HepG2 (cell line): ENCODE measurements at regions not wholly inside any gene's neighbourhood (a gene's known extent, or its start where the extent isn't known, plus 50 kb on each side); places are given as distances from the start of the nearest gene placed in this dataset.

ENCODE experiments used
- IRF2 ChIP-seq: IDR thresholded peaks from 2 replicates; pipeline ENCODE4 v1.6.1; 2018; ENCODE audit warnings: missing genetic modification reagents, missing compliant biosample characterization
- KAT7 ChIP-seq: IDR thresholded peaks from 2 replicates; pipeline ENCODE4 v1.6.1; 2018; ENCODE audit warnings: borderline replicate concordance, missing compliant biosample characterization
- MYC ChIP-seq: sonication (generic); formaldehyde crosslinking; IDR thresholded peaks from 2 replicates; pipeline ENCODE4 v1.9.0; 2021; ENCODE audit warnings: missing genetic modification reagents, borderline replicate concordance
- NR3C1 ChIP-seq: sonication (generic); formaldehyde crosslinking; IDR thresholded peaks from 2 replicates; pipeline ENCODE4 v1.4.0; 2020; ENCODE audit warnings: missing genetic modification reagents
- PATZ1 ChIP-seq: sonication (generic); formaldehyde crosslinking; IDR thresholded peaks from 2 replicates; pipeline ENCODE4 v1.4.0; 2020; ENCODE audit warnings: missing genetic modification reagents
- PCBP2 ChIP-seq: fragments of 200-400 bp; formaldehyde crosslinking; optimal IDR thresholded peaks from 2 replicates; pipeline ENCODE3; 2018; ENCODE audit warnings: low read length, low read depth; ENCODE audit not compliant: poor library complexity, severe bottlenecking
- REPIN1 ChIP-seq: sonication (generic); formaldehyde crosslinking; IDR thresholded peaks from 2 replicates; pipeline ENCODE4 v1.8.0; 2022; ENCODE audit warnings: missing genetic modification reagents, low read depth, mild to moderate bottlenecking, borderline replicate concordance
- SP4 ChIP-seq: sonication (generic); formaldehyde crosslinking; IDR thresholded peaks from 2 replicates; pipeline ENCODE4 v1.8.1; 2023; ENCODE audit warnings: mild to moderate bottlenecking, missing genetic modification reagents
- TF ChIP-seq, protein P1 (sequence below): sonication (generic); formaldehyde crosslinking; IDR thresholded peaks from 2 replicates; pipeline ENCODE4 v1.5.0; 2020; ENCODE audit warnings: mild to moderate bottlenecking, missing genetic modification reagents, moderate library complexity
- TF ChIP-seq, protein P2 (sequence below), 2 experiments: IDR thresholded peaks; 2 replicates each; pipeline ENCODE4 v1.6.1; 2011 to 2012; ENCODE audit warnings: low read length in 2 of 2, borderline replicate concordance in 1 of 2, low read depth in 1 of 2, mild to moderate bottlenecking in 1 of 2, moderate library complexity in 1 of 2
- TF ChIP-seq, protein P3 (sequence below): sonication (generic); formaldehyde crosslinking; IDR thresholded peaks from 2 replicates; pipeline ENCODE4 v1.8.0; 2022; ENCODE audit warnings: missing genetic modification reagents, mild to moderate bottlenecking, moderate library complexity, borderline replicate concordance

DNA sequence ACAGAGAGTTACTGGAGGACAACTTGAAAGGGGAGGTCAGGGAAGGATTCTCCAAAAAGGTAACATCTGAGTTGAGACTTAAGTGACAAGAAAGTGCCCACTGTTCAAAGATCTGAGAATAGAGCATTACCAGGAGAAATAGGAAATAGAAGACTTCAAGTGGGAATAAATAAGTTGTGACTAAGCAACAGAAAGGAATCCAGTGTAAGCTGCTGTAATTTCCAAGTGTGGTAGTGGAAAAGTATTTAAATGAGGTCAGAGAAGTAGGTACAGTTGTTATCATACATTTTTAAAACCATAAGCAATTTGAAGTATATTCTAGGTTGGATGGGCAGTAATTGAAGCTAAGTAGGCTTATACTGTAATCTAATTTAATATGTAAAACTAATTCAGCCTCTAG, 211.9 kb downstream of the FBXO8 start:
- TF ChIP-seq, protein P1, sequence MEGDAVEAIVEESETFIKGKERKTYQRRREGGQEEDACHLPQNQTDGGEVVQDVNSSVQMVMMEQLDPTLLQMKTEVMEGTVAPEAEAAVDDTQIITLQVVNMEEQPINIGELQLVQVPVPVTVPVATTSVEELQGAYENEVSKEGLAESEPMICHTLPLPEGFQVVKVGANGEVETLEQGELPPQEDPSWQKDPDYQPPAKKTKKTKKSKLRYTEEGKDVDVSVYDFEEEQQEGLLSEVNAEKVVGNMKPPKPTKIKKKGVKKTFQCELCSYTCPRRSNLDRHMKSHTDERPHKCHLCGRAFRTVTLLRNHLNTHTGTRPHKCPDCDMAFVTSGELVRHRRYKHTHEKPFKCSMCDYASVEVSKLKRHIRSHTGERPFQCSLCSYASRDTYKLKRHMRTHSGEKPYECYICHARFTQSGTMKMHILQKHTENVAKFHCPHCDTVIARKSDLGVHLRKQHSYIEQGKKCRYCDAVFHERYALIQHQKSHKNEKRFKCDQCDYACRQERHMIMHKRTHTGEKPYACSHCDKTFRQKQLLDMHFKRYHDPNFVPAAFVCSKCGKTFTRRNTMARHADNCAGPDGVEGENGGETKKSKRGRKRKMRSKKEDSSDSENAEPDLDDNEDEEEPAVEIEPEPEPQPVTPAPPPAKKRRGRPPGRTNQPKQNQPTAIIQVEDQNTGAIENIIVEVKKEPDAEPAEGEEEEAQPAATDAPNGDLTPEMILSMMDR (CRISPR knock-in tag): no peak
- TF ChIP-seq IRF2 (CRISPR knock-in tag) (no peak), PCBP2 (no peak), KAT7 (CRISPR knock-in tag) (no peak), REPIN1 (CRISPR knock-in tag) (no peak), PATZ1 (CRISPR knock-in tag) (no peak), MYC (CRISPR knock-in tag) (no peak), NR3C1 (CRISPR knock-in tag) (no peak), SP4 (CRISPR knock-in tag) (no peak)
- TF ChIP-seq, protein P2, sequence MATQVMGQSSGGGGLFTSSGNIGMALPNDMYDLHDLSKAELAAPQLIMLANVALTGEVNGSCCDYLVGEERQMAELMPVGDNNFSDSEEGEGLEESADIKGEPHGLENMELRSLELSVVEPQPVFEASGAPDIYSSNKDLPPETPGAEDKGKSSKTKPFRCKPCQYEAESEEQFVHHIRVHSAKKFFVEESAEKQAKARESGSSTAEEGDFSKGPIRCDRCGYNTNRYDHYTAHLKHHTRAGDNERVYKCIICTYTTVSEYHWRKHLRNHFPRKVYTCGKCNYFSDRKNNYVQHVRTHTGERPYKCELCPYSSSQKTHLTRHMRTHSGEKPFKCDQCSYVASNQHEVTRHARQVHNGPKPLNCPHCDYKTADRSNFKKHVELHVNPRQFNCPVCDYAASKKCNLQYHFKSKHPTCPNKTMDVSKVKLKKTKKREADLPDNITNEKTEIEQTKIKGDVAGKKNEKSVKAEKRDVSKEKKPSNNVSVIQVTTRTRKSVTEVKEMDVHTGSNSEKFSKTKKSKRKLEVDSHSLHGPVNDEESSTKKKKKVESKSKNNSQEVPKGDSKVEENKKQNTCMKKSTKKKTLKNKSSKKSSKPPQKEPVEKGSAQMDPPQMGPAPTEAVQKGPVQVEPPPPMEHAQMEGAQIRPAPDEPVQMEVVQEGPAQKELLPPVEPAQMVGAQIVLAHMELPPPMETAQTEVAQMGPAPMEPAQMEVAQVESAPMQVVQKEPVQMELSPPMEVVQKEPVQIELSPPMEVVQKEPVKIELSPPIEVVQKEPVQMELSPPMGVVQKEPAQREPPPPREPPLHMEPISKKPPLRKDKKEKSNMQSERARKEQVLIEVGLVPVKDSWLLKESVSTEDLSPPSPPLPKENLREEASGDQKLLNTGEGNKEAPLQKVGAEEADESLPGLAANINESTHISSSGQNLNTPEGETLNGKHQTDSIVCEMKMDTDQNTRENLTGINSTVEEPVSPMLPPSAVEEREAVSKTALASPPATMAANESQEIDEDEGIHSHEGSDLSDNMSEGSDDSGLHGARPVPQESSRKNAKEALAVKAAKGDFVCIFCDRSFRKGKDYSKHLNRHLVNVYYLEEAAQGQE (IDR thresholded peaks at IDR 0.05; ENCODE audit: borderline replicate concordance in 1 of 2, low read depth in 1 of 2, low read length in 2 of 2): no peak
- TF ChIP-seq, protein P3, sequence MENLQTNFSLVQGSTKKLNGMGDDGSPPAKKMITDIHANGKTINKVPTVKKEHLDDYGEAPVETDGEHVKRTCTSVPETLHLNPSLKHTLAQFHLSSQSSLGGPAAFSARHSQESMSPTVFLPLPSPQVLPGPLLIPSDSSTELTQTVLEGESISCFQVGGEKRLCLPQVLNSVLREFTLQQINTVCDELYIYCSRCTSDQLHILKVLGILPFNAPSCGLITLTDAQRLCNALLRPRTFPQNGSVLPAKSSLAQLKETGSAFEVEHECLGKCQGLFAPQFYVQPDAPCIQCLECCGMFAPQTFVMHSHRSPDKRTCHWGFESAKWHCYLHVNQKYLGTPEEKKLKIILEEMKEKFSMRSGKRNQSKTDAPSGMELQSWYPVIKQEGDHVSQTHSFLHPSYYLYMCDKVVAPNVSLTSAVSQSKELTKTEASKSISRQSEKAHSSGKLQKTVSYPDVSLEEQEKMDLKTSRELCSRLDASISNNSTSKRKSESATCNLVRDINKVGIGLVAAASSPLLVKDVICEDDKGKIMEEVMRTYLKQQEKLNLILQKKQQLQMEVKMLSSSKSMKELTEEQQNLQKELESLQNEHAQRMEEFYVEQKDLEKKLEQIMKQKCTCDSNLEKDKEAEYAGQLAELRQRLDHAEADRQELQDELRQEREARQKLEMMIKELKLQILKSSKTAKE: no peak
